Neuron (in vitro differentiated cells): ENCODE measurements at regions not wholly inside any gene's neighbourhood (a gene's known extent, or its start where the extent isn't known, plus 50 kb on each side); places are given as distances from the start of the nearest gene placed in this dataset.

Experiments
- H2AFZ ChIP-seq: one replicate; pipeline ENCODE4 v1.6.1; 2013; ENCODE audit warnings: low read depth, mild to moderate bottlenecking, inconsistent platforms, low read length, moderate library complexity
- H3K27me3 ChIP-seq: one replicate; pipeline ENCODE4 v1.6.1; 2013; ENCODE audit warnings: low read length; ENCODE audit not compliant: insufficient read depth
- H3K36me3 ChIP-seq: one replicate; pipeline ENCODE4 v1.6.1; 2013; ENCODE audit warnings: low read length; ENCODE audit not compliant: insufficient read depth
- H3K4me1 ChIP-seq: one replicate; pipeline ENCODE4 v1.6.1; 2013; ENCODE audit warnings: low read length; ENCODE audit not compliant: insufficient read depth
- H3K4me3 ChIP-seq: 2 replicates; pipeline ENCODE4 v1.5.1; 2013; ENCODE audit warnings: mild to moderate bottlenecking, low read length, moderate library complexity
- H3K9me3 ChIP-seq: one replicate; pipeline ENCODE4 v1.6.1; 2013; ENCODE audit warnings: low read length

DNA sequence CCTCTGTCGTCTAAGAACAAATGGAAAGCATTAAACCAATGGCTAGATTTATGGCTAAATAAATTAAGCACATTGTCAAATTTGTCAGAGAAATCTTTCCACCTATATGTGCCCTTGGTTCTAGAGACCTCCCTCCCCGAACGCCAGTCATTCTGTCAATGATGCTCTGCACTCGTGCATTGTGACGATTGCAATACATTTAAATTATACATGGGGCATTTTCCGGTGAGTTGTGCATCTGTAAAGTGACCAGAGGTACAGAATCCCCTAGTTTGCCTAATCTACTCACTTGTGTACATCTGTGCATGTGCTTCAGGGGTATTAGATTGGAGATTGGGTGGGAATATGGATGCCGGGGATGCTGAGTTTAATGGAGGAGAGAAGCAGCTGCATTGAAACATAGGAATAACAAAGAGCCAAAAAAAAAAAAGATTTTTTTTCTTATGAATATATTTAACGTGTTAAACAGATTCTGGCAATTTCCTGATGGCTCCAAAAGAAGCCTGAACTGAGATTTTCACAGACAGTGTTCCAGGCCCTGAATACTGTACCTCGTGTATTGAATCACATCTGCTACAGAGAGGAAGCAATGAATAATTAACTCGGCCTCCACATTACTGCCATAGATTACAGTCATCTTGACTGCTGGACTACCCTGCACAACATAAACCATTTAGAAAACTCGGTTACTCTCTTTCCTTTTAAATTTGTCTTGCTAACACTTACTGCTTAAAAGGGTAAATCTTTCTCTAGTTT, 149.0 kb upstream of the C1orf87 start:
- no peaks in the 10 kb centered on the region for H3K36me3 ChIP-seq
- H3K9me3 ChIP-seq = no peaks in the 10 kb centered on the region

DNA sequence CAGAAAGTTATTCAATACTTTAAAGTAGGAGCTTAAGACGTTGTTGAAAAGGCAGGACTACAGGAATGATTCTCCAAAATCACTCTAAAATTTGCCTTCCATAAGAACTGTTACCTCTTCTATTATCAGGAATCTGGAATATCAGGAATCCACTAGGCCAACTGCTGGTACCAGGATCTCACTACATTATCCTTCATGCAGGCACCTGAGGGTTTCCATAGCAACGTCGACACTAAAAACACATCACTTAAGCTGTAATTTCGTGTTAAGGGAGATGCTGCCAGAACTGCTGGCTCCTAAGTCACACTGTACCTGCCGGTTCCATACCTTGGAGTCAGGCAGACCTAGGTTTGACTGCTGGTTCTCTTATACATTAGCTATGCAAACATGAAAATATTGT, 139.7 kb upstream of the C1orf87 start:
- H3K36me3 ChIP-seq = no peaks in the 10 kb centered on the region
- H3K9me3 ChIP-seq = no peaks in the 10 kb centered on the region
- no peak overlapping the region for H2AFZ ChIP-seq
- no peak overlapping the region for H3K4me3 ChIP-seq
- H3K4me1 ChIP-seq = no peaks in the 10 kb centered on the region
- no peaks in the 10 kb centered on the region for H3K27me3 ChIP-seq

More for the DNA sequence above, 149.0 kb upstream of the C1orf87 start:
- Histone ChIP-seq H3K27me3 (no peaks in the 10 kb centered on the region), H3K4me1 (no peaks in the 10 kb centered on the region), H2AFZ (no peak overlapping the region), H3K4me3 (no peak overlapping the region)

DNA sequence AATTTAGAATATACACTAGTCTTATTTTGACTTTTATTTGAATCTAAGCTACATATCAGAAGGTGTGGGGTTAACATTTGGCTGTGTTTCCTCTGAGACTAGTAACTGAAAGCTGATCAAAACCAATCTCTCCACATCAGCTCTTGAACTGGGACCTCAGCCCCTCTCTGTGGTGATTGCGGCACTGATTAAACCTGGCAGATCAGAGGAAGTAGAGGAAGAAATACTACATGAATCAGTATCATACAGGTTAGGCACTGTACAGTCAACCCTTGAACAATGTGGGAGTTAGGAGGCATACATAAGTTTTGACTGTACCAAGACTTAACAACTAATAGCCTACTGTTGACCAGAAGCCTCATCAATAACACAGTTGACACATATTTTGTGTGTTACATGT, 122.5 kb upstream of the C1orf87 start:
- H3K4me3 ChIP-seq = no peak overlapping the region
- no peaks in the 10 kb centered on the region for H3K27me3 ChIP-seq
- H3K36me3 ChIP-seq = no peaks in the 10 kb centered on the region
- no peak overlapping the region for H2AFZ ChIP-seq
- no peaks in the 10 kb centered on the region for H3K4me1 ChIP-seq
- no peaks in the 10 kb centered on the region for H3K9me3 ChIP-seq

GRCh38 chr1:60185684-60186083, 112.1 kb upstream of the C1orf87 start:
- H3K27me3 ChIP-seq = no peaks in the 10 kb centered on the region
- H3K4me3 ChIP-seq = no peak overlapping the region
- no peaks in the 10 kb centered on the region for H3K9me3 ChIP-seq
- no peaks in the 10 kb centered on the region for H3K36me3 ChIP-seq
- H3K4me1 ChIP-seq = no peaks in the 10 kb centered on the region
- H2AFZ ChIP-seq = no peak overlapping the region

- Histone ChIP-seq H3K4me3 (no peak overlapping the region), H3K36me3 (no peaks in the 10 kb centered on the region), H3K27me3 (no peaks in the 10 kb centered on the region), H2AFZ (no peak overlapping the region), H3K4me1 (no peaks in the 10 kb centered on the region), H3K9me3 (no peaks in the 10 kb centered on the region)
Observed at GRCh38 chr1:60184521-60184920, 111.0 kb upstream of the C1orf87 start.

DNA sequence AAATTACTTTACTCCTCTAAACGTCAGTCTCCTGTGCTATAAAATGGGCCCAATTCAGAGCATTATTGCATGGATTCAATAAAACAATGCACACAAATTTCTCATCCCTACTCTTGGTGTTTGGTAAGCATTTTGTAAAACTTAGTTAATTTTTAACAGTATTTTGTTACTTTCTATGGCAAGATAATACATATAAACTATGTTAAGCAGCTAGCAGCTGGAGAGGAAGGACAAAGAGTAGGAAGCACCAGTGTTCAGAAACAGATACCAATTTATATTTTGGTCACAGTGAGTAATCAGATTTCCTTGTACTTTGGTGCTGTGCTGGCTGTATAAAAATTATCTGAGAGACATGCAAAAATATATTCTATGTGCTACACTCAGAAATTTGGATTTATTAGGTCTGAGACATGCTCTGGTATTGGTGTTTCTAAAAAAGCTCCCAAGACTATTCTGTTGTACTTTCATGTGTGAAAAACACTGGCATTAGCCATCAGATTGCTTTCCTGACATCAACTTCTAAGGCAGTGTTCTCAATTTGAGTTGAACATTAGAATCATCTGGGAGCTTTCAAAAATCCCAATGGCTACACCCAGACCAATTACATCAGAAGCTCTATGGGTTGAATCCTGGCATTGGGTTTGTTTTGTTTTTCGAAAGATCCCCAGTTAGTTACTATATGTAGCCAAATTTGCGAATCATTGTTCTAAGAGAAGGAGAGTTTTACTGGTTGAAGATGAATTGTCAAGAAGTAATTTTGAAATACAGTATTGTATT, 100.3 kb upstream of the C1orf87 start:
- Histone ChIP-seq H3K4me3 (no peak overlapping the region), H3K4me1 (no peaks in the 10 kb centered on the region), H3K27me3 (no peaks in the 10 kb centered on the region), H3K9me3 (no peaks in the 10 kb centered on the region), H3K36me3 (no peaks in the 10 kb centered on the region), H2AFZ (no peak overlapping the region)

DNA sequence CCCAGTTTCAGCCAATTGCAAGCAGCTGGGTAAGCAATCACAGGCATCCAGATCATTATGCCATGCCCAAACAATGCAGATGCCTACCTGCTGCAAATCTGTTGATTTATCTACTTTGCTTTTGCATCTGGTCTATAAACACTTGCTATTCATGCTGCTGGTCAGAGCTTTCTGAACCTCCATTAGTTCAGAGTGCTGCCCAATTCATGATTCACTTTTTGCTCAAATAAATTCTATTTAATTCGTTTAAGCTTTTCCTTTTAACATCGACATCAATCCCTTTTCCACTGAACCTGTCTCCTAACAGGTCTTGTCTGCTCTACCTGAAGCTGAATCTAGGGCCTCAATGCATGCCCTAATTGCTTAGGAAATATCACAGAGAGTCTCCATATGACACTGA, 99.4 kb upstream of the C1orf87 start:
- no peaks in the 10 kb centered on the region for H3K36me3 ChIP-seq
- H2AFZ ChIP-seq = no peak overlapping the region
- H3K27me3 ChIP-seq = no peaks in the 10 kb centered on the region
- no peaks in the 10 kb centered on the region for H3K4me1 ChIP-seq
- no peaks in the 10 kb centered on the region for H3K9me3 ChIP-seq
- no peak overlapping the region for H3K4me3 ChIP-seq

- no peaks in the 10 kb centered on the region for H3K36me3 ChIP-seq
- no peaks in the 10 kb centered on the region for H3K9me3 ChIP-seq
- no peaks in the 10 kb centered on the region for H3K27me3 ChIP-seq
- no peak overlapping the region for H2AFZ ChIP-seq
- no peak overlapping the region for H3K4me3 ChIP-seq
- H3K4me1 ChIP-seq = no peaks in the 10 kb centered on the region
Observed at GRCh38 chr1:60171801-60172200, 98.2 kb upstream of the C1orf87 start.

- no peak overlapping the region for H3K4me3 ChIP-seq
- H3K4me1 ChIP-seq = no peaks in the 10 kb centered on the region
- no peak overlapping the region for H2AFZ ChIP-seq
Observed at GRCh38 chr1:60170709-60171108, 97.1 kb upstream of the C1orf87 start.

GRCh38 chr1:60169206-60169605, 95.6 kb upstream of the C1orf87 start:
- Histone ChIP-seq H2AFZ (no peak overlapping the region), H3K27me3 (no peaks in the 10 kb centered on the region), H3K4me3 (no peak overlapping the region), H3K4me1 (no peaks in the 10 kb centered on the region), H3K9me3 (no peaks in the 10 kb centered on the region), H3K36me3 (no peaks in the 10 kb centered on the region)

More at GRCh38 chr1:60170709-60171108, 97.1 kb upstream of the C1orf87 start:
- no peaks in the 10 kb centered on the region for H3K36me3 ChIP-seq
- no peaks in the 10 kb centered on the region for H3K27me3 ChIP-seq
- H3K9me3 ChIP-seq = no peaks in the 10 kb centered on the region

DNA sequence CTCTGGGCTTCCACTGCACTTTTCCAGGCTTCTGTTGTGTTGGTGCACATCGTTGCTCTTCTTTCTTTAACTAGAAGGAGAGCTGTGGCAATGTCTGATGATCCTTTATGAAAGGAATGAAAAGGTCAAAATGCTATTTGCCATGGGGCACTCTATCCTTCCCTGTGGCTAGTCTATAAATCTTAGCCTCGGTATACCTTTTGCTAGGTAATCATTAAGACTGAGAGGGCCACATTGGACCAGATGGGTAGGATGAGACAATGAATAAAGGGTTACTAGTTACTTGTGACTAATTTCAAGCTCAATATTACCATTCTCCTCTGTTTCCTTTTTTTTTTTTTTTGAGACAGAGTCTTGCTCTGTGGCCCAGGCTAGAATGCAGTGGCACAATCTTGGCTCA, 89.4 kb upstream of the C1orf87 start:
- no peak overlapping the region for H2AFZ ChIP-seq
- H3K4me1 ChIP-seq = no peaks in the 10 kb centered on the region

GRCh38 chr1:60160141-60160540, 86.6 kb upstream of the C1orf87 start:
- Histone ChIP-seq H3K9me3 (no peaks in the 10 kb centered on the region), H3K4me3 (no peak overlapping the region), H3K36me3 (no peaks in the 10 kb centered on the region), H3K4me1 (no peaks in the 10 kb centered on the region), H3K27me3 (peaks cover 2% of the 10 kb centered on the region), H2AFZ (no peak overlapping the region)

More for the DNA sequence above, 89.4 kb upstream of the C1orf87 start:
- H3K4me3 ChIP-seq = no peak overlapping the region
- H3K9me3 ChIP-seq = no peaks in the 10 kb centered on the region
- H3K36me3 ChIP-seq = no peaks in the 10 kb centered on the region
- H3K27me3 ChIP-seq = peaks cover 2% of the 10 kb centered on the region

- H2AFZ ChIP-seq = no peak overlapping the region
- no peaks in the 10 kb centered on the region for H3K27me3 ChIP-seq
- no peaks in the 10 kb centered on the region for H3K9me3 ChIP-seq
- no peaks in the 10 kb centered on the region for H3K4me1 ChIP-seq
- H3K36me3 ChIP-seq = no peaks in the 10 kb centered on the region
- H3K4me3 ChIP-seq = no peak overlapping the region
Observed at GRCh38 chr1:60156371-60156770, 82.8 kb upstream of the C1orf87 start.
